ENCODE measurements at regions not wholly inside any gene's neighbourhood (a gene's known extent, or its start where the extent isn't known, plus 50 kb on each side); places are given as distances from the start of the nearest gene placed in this dataset.

DNA sequence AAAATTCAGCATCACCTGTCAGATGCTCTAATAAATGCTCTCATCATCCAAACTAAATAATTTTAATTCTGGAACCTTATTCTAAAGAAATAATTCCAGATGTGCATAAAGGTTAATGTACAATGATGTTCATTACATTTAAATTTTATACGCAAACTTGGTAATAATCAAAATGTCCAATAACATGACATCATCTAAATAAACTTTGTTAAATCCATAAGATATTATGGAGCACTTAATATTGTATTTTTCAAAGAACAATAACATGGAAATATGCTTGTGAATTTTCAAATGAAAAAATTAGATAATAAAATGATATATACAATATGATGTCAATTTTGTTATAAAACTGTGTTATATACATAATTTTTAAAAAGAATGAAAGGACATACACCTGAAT lies 92.1 kb upstream of the ZCCHC13 start:
- TF ChIP-seq, protein P1, sequence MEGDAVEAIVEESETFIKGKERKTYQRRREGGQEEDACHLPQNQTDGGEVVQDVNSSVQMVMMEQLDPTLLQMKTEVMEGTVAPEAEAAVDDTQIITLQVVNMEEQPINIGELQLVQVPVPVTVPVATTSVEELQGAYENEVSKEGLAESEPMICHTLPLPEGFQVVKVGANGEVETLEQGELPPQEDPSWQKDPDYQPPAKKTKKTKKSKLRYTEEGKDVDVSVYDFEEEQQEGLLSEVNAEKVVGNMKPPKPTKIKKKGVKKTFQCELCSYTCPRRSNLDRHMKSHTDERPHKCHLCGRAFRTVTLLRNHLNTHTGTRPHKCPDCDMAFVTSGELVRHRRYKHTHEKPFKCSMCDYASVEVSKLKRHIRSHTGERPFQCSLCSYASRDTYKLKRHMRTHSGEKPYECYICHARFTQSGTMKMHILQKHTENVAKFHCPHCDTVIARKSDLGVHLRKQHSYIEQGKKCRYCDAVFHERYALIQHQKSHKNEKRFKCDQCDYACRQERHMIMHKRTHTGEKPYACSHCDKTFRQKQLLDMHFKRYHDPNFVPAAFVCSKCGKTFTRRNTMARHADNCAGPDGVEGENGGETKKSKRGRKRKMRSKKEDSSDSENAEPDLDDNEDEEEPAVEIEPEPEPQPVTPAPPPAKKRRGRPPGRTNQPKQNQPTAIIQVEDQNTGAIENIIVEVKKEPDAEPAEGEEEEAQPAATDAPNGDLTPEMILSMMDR (IDR thresholded peaks at IDR 0.05; ENCODE audit: low read depth, low read length), result no peak
- TF ChIP-seq EZH2phosphoT487 (IDR thresholded peaks at IDR 0.05; ENCODE audit: low read depth), result no peak

Measured in OCI-LY3 (cell line).